WTC11 (cell line): ENCODE measurements at regions not wholly inside any gene's neighbourhood (a gene's known extent, or its start where the extent isn't known, plus 50 kb on each side); places are given as distances from the start of the nearest gene placed in this dataset.

Experiments used
- ATAC-seq: fragments of 200-7000 bp; cut with Tn5 transposase; 2 replicates; pipeline ENCODE4 v1.10.0; 2021; ENCODE audit warnings: mild to moderate bottlenecking, moderate library complexity
- CTCF ChIA-PET: fragments of 300-600 bp; sonication (Branson Sonifier 250); formaldehyde crosslinking; loops from one replicate; lab custom pipeline; 2021; ENCODE audit warnings: antibody characterized with exemption; lab: Charles Lee
- POLR2A ChIA-PET: fragments of 350-600 bp; sonication (Branson Sonifier 250); formaldehyde crosslinking; loops from one replicate; lab custom pipeline; 2021; ENCODE audit warnings: antibody characterized with exemption; lab: Charles Lee
- DNase-seq: peaks from one replicate; pipeline ENCODE4 v3.0.0; 2021; ENCODE audit warnings: low spot score
- H3K27ac Mint-ChIP-seq: 2 replicates; pipeline ENCODE4 v1.8.0; 2021; ENCODE audit warnings: mixed read lengths
- H3K27me3 Mint-ChIP-seq: 2 replicates; pipeline ENCODE4 v1.8.0; 2021; ENCODE audit warnings: low read depth, mild to moderate bottlenecking, moderate library complexity, mixed read lengths
- H3K36me3 Mint-ChIP-seq: 2 replicates; pipeline ENCODE4 v1.8.0; 2021; ENCODE audit warnings: mixed read lengths
- H3K4me1 Mint-ChIP-seq: 2 replicates; pipeline ENCODE4 v1.8.0; 2022; ENCODE audit warnings: mixed read lengths
- H3K4me3 Mint-ChIP-seq: 2 replicates; pipeline ENCODE4 v1.8.0; 2021; ENCODE audit warnings: mild to moderate bottlenecking, moderate library complexity, mixed read lengths
- H3K9me3 Mint-ChIP-seq: 2 replicates; pipeline ENCODE4 v1.8.0; 2021; ENCODE audit warnings: mixed read lengths
- AFF4 ChIP-seq: sonication (generic); formaldehyde crosslinking; IDR thresholded peaks from 2 replicates; pipeline ENCODE4 v1.8.1; 2023; ENCODE audit warnings: mild to moderate bottlenecking, missing genetic modification reagents, borderline replicate concordance
- ARID4B ChIP-seq: sonication (generic); formaldehyde crosslinking; IDR thresholded peaks from 2 replicates; pipeline ENCODE4 v1.8.0; 2023; ENCODE audit warnings: missing genetic modification reagents, mild to moderate bottlenecking, borderline replicate concordance
- ATF6 ChIP-seq: sonication (generic); formaldehyde crosslinking; IDR thresholded peaks from 2 replicates; pipeline ENCODE4 v1.8.1; 2023; ENCODE audit warnings: mild to moderate bottlenecking, missing genetic modification reagents
- CTCF ChIP-seq: fragments of 200-600 bp; IDR thresholded peaks from 2 replicates; pipeline ENCODE4 v1.8.0; 2022; ENCODE audit warnings: antibody characterized with exemption
- GRHL2 ChIP-seq: fragments of 250-450 bp; sonication (Bioruptor Pico); IDR thresholded peaks from 2 replicates; pipeline ENCODE4 v1.8.0; 2022; ENCODE audit warnings: mild to moderate bottlenecking, moderate library complexity; ENCODE audit not compliant: insufficient replicate concordance, severe bottlenecking
- MLX ChIP-seq: sonication (generic); formaldehyde crosslinking; IDR thresholded peaks from 2 replicates; pipeline ENCODE4 v1.8.1; 2023; ENCODE audit warnings: mild to moderate bottlenecking, missing genetic modification reagents, moderate library complexity
- MXD4 ChIP-seq: fragments of 250-450 bp; sonication (Bioruptor Pico); IDR thresholded peaks from 2 replicates; pipeline ENCODE4 v1.8.0; 2021; ENCODE audit warnings: mild to moderate bottlenecking, moderate library complexity, borderline replicate concordance
- MYBL2 ChIP-seq: sonication (generic); formaldehyde crosslinking; IDR thresholded peaks from 2 replicates; pipeline ENCODE4 v1.8.1; 2023; ENCODE audit warnings: mild to moderate bottlenecking, moderate library complexity, missing genetic modification reagents
- RELA ChIP-seq: sonication (generic); formaldehyde crosslinking; IDR thresholded peaks from 2 replicates; pipeline ENCODE4 v1.8.1; 2022; ENCODE audit warnings: missing genetic modification reagents, mild to moderate bottlenecking, borderline replicate concordance
- ZNF423 ChIP-seq: fragments of 250-450 bp; sonication (Bioruptor Pico); IDR thresholded peaks from 2 replicates; pipeline ENCODE4 v2.1.2; 2022; ENCODE audit warnings: mild to moderate bottlenecking, moderate library complexity

- POLR2A ChIA-PET, result no interaction called here
These were observed 135.7 kb upstream of the TBX20 start for GRCh38 chr7:35389636-35390035.

GRCh38 chr7:35386816-35387706 lies 133.2 kb upstream of the TBX20 start:
- no peaks in the 10 kb centered on the region for H3K4me1 Mint-ChIP-seq
- ATAC-seq (no peak), DNase-seq (no peak)
- ChIA-PET POLR2A (no interaction called here), CTCF (no interaction called here)
- no peak overlapping the region for H3K27ac Mint-ChIP-seq
- no peaks in the 10 kb centered on the region for H3K36me3 Mint-ChIP-seq
- no peak overlapping the region for H3K4me3 Mint-ChIP-seq
- no peaks in the 10 kb centered on the region; the same call in 1 of the 2 replicates for H3K27me3 Mint-ChIP-seq
- H3K9me3 Mint-ChIP-seq, result no peaks in the 10 kb centered on the region
- TF ChIP-seq ZNF423 (CRISPR knock-in tag) (no peak), MLX (CRISPR knock-in tag) (no peak), AFF4 (CRISPR knock-in tag) (no peak), MXD4 (CRISPR knock-in tag) (no peak), RELA (CRISPR knock-in tag) (no peak)

More at GRCh38 chr7:35389636-35390035, 135.7 kb upstream of the TBX20 start:
- ATAC-seq (no peak), DNase-seq (no peak)
- CTCF ChIA-PET, result no interaction called here
- H3K4me1 Mint-ChIP-seq, result no peaks in the 10 kb centered on the region
- no peaks in the 10 kb centered on the region for H3K36me3 Mint-ChIP-seq
- H3K9me3 Mint-ChIP-seq, result no peaks in the 10 kb centered on the region
- H3K27me3 Mint-ChIP-seq, result no peaks in the 10 kb centered on the region; the same call in 1 of the 2 replicates
- TF ChIP-seq ATF6 (CRISPR knock-in tag), result no peak
- no peak for TF ChIP-seq ARID4B (CRISPR knock-in tag)
- TF ChIP-seq CTCF, result no peak
- no peak for TF ChIP-seq MYBL2 (CRISPR knock-in tag)
- no peak for TF ChIP-seq GRHL2
- H3K4me3 Mint-ChIP-seq, result no peak overlapping the region
- H3K27ac Mint-ChIP-seq, result no peak overlapping the region
